ENCODE measurements at regions not wholly inside any gene's neighbourhood (a gene's known extent, or its start where the extent isn't known, plus 50 kb on each side); places are given as distances from the start of the nearest gene placed in this dataset.
A peak's percentile ranks its signal among the peaks of the same experiment; 100 is the strongest.
"Not testable (repeated sequence)": the region's sequence is repeated elsewhere in the genome, so short reads cannot be mapped to it uniquely, and the experiment has no call there.

GRCh38 chr1:120966018-120966417 lies 76.4 kb downstream of the PPIAL4A start:
- not testable (repeated sequence) for DNase-seq; H3K4me1 Mint-ChIP-seq (ENCODE audit: low read depth in 2 of 2); H3K27ac Mint-ChIP-seq; H3K27me3 Mint-ChIP-seq; ATAC-seq (replicated peaks); H3K4me3 Mint-ChIP-seq; H3K9me3 Mint-ChIP-seq; H3K36me3 Mint-ChIP-seq (ENCODE audit: insufficient read depth)

GRCh38 chr1:120972863-120973262 lies 83.3 kb downstream of the PPIAL4A start:
- H3K4me3 Mint-ChIP-seq; H3K27me3 Mint-ChIP-seq; DNase-seq; ATAC-seq (replicated peaks); H3K27ac Mint-ChIP-seq; H3K36me3 Mint-ChIP-seq (ENCODE audit: insufficient read depth); H3K9me3 Mint-ChIP-seq; H3K4me1 Mint-ChIP-seq (ENCODE audit: low read depth in 2 of 2): not testable (repeated sequence)

DNA sequence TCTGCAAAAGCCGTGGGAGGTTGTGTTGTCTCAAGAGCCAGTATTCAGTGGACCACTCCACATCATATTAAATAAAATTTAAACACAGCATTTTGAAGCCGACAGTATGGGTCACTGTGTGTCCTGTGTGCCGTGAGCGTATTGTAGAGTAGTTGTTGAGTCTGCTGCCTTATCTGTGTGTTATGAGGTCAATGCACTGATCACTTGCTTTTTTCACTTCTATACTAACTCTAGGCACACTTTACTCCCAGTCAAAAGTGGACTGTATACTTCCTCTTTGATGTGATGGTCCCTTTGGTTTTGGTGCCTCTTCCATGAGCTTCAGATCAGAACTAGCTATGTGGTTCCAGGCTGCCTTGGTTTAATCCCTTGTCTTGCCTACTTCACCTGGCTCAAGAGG lies 84.3 kb downstream of the PPIAL4A start:
- H3K27me3 Mint-ChIP-seq; H3K27ac Mint-ChIP-seq; H3K36me3 Mint-ChIP-seq (ENCODE audit: insufficient read depth); ATAC-seq (replicated peaks); H3K4me3 Mint-ChIP-seq; H3K9me3 Mint-ChIP-seq; H3K4me1 Mint-ChIP-seq (ENCODE audit: low read depth in 2 of 2); DNase-seq: not testable (repeated sequence)

DNA sequence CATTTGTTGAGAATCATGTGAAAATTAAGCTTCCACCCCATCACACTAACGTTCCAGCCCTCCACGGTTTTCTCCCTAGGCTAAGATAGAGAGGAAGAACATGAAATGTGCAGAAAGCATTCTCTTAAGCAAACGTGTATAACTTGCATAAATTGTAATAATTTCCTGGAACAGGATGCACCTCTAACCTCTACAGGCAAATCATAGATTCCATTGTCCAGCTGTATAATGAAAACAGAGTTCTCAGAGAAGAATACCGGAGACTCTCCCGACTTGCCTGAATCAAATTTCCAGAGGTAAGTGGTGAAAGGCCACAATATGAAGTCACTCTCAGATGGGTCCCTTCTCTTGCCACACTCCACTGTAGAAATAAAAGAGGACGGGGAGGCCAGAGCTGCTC lies 87.7 kb downstream of the PPIAL4A start:
- H3K4me1 Mint-ChIP-seq (ENCODE audit: low read depth in 2 of 2); H3K27me3 Mint-ChIP-seq; DNase-seq; H3K4me3 Mint-ChIP-seq; ATAC-seq (replicated peaks); H3K27ac Mint-ChIP-seq; H3K9me3 Mint-ChIP-seq; H3K36me3 Mint-ChIP-seq (ENCODE audit: insufficient read depth): not testable (repeated sequence)

DNA sequence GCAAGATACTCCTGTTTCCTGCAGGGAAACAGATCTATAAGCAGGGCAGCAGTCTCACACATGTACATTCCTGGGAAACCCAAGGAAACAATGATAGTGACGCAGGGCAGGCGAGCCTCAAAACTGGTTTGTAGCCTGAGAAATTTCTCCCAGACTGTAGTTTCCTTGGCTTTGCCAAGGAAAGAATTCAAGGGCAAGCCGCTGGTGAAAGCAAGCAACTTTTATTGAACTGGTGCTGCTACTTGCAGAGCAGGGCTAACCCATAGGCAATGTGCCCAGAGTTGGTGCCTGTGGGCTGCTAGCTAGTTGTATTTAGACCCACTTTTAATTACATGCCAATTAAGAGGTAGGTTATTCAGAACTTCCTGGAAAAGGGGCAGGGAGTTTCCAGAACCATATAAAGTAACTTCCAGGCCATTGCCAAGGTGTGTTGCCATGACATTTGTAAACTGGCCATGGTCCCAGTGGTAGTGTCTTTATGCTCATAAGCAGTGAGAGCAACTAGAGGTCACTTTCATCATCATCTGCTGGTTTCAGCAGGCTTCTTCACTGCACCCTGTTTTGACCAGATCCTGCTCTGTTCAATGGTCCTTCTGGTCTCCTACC lies 92.0 kb downstream of the PPIAL4A start:
- H3K27me3 Mint-ChIP-seq; H3K27ac Mint-ChIP-seq; H3K9me3 Mint-ChIP-seq; DNase-seq; ATAC-seq (replicated peaks); H3K4me1 Mint-ChIP-seq (ENCODE audit: low read depth in 2 of 2); H3K36me3 Mint-ChIP-seq (ENCODE audit: insufficient read depth); H3K4me3 Mint-ChIP-seq: not testable (repeated sequence)

GRCh38 chr1:120994614-120995013 lies 105.0 kb downstream of the PPIAL4A start:
- not testable (repeated sequence) for H3K27me3 Mint-ChIP-seq; H3K36me3 Mint-ChIP-seq (ENCODE audit: insufficient read depth); H3K4me1 Mint-ChIP-seq (ENCODE audit: low read depth in 2 of 2); DNase-seq; H3K4me3 Mint-ChIP-seq; H3K9me3 Mint-ChIP-seq; H3K27ac Mint-ChIP-seq
- ATAC-seq (replicated peaks): peak; percentile 16

GRCh38 chr1:120995025-120995424 lies 105.5 kb downstream of the PPIAL4A start:
- not testable (repeated sequence) for H3K4me1 Mint-ChIP-seq (ENCODE audit: low read depth in 2 of 2); H3K4me3 Mint-ChIP-seq; H3K36me3 Mint-ChIP-seq (ENCODE audit: insufficient read depth); H3K9me3 Mint-ChIP-seq; H3K27ac Mint-ChIP-seq; DNase-seq; H3K27me3 Mint-ChIP-seq
- ATAC-seq (replicated peaks): peak; percentile 99

- not testable (repeated sequence) for H3K27me3 Mint-ChIP-seq; H3K27ac Mint-ChIP-seq; H3K4me1 Mint-ChIP-seq (ENCODE audit: low read depth in 2 of 2); DNase-seq; H3K9me3 Mint-ChIP-seq; H3K4me3 Mint-ChIP-seq; H3K36me3 Mint-ChIP-seq (ENCODE audit: insufficient read depth)
- peak; percentile 96 for ATAC-seq (replicated peaks)
Observed at GRCh38 chr1:121001090-121001726, 111.6 kb downstream of the PPIAL4A start.

- H3K36me3 Mint-ChIP-seq (ENCODE audit: insufficient read depth); H3K27ac Mint-ChIP-seq; H3K4me3 Mint-ChIP-seq; ATAC-seq (replicated peaks); DNase-seq; H3K4me1 Mint-ChIP-seq (ENCODE audit: low read depth in 2 of 2); H3K27me3 Mint-ChIP-seq; H3K9me3 Mint-ChIP-seq: not testable (repeated sequence)
Observed at GRCh38 chr1:121003230-121003629, 113.7 kb downstream of the PPIAL4A start.

DNA sequence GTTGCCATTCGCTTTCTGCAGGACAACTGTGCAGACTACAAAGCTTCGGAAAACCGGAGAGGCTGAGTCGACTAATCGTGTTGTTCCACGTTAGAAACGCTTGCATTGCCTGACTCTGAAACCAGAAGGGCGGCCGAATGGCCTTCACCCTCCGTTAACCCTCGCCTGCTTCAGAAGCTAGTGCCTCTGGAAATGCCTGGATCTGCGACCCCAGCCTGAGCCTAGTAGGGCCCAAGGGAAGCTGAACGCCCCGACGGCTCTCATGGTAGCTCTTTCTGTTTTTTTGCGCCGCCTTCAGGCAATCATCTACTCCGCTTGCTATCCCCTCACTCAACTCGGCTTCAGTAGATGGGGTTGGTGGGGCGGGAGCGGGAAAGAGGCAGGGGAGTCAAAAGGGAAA lies 117.3 kb downstream of the PPIAL4A start:
- H3K27me3 Mint-ChIP-seq: peaks cover 12 to 15% of the 10 kb centered on the region in 2 donors
- not testable (repeated sequence) for H3K4me1 Mint-ChIP-seq (ENCODE audit: low read depth in 2 of 2); ATAC-seq (replicated peaks); DNase-seq; H3K36me3 Mint-ChIP-seq (ENCODE audit: insufficient read depth); H3K27ac Mint-ChIP-seq; H3K9me3 Mint-ChIP-seq; H3K4me3 Mint-ChIP-seq

DNA sequence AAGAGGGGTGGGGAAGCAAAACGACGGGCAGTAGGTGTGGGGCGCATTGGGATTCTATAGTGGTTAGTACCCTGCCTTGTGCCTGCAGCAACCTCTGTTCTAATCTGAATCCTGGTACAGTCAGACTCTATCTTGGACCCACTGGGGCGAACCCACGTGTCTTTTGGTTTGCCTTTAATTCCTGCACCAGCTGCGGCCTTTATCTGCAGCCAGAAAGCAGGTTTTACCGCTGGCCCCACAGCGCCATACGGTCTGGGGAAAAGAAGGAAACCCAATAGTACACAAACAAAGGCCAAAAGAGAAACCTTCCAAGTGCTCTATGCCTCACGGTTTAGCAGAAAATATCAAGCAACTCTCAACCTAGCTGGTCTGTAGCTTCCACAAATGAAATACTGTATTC lies 118.2 kb downstream of the PPIAL4A start:
- not testable (repeated sequence) for H3K27ac Mint-ChIP-seq, H3K9me3 Mint-ChIP-seq

DNA sequence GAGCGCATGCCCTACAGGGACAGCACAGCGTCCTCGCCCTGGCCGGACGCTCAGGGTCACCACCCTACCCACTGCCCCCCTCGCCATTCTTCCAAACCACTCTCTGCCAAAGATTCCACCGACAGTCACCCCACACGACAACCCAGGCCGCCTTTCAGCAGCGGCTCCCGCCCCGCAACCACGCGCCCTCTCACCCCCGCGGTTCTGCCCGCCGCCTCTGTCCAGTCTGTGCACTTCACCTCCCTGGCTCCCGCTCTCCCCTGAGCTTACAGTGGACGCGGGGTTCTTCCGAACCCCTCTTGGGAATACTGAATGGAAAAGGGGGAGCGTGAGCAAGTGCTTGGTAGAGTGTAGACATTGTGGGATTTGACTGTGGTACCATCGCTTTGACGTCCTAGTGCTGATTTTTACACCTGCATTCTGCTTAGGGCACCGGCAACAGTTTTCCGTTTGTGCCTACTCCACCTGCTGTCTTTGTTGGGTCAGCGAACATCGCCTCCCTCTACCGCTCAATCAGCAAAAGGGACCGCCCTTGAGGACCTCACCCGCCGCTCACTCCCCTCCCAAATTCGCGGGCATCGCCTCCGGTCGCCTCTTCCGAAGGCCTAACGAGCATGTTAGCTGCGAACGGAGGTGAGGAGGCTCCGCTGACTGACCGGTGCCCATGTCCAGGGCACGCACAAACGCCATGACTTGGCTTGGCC lies 119.1 kb downstream of the PPIAL4A start:
- not testable (repeated sequence) for H3K36me3 Mint-ChIP-seq (ENCODE audit: insufficient read depth); H3K9me3 Mint-ChIP-seq; H3K27ac Mint-ChIP-seq; DNase-seq; H3K4me1 Mint-ChIP-seq (ENCODE audit: low read depth in 2 of 2)
- ATAC-seq (replicated peaks): peak; percentile 31
- Mint-ChIP-seq H3K4me3 (peak overlapping the region; percentile 73 to 85), H3K27me3 (peaks cover 12 to 15% of the 10 kb centered on the region in 2 donors)

More for the DNA sequence above, 118.2 kb downstream of the PPIAL4A start:
- ATAC-seq (replicated peaks); DNase-seq; H3K4me1 Mint-ChIP-seq (ENCODE audit: low read depth in 2 of 2); H3K36me3 Mint-ChIP-seq (ENCODE audit: insufficient read depth): not testable (repeated sequence)
- Mint-ChIP-seq H3K4me3 (peak overlapping the region; percentile 73 to 85), H3K27me3 (peaks cover 12 to 15% of the 10 kb centered on the region in 2 donors)

DNA sequence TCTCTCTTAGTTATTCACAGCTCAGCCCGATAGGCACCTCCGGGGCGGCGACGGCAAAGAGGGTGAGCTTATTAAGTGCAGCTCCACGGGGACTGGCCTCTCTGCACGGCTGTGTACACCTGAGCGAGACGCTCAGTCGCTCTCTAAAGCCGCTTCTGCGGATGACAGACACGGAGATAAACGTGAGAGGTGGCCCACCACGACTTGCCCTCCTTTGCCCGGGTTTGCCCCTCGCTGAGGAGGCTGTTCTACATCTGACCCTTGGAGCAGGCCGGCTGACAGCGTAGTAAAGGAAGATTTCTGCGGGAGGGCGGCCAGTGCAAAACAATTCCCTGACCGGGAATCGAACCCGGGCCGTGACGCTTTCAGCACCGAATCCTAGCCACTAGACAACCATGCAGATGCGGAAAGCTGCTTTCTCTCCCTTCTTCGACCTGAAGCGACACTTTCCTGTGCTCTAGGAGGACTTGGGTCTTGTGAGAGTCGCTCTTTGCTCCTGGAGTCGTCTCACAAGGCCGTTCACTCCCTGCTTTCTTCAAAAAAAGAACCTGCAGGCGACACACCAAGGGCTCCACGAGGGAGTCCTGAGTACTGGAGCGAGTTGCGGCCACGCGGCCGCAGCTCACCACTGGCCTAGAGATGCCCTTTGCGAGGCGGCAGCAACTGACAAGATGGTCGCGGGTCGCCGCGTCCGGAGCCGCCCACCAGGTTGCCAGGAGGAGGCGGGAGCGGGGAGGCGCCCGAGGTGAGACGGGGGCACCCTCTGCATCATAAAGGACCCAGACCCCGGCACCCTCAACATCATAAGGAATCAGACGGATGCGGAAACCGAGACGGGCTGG lies 119.9 kb downstream of the PPIAL4A start:
- not testable (repeated sequence) for H3K9me3 Mint-ChIP-seq; H3K36me3 Mint-ChIP-seq (ENCODE audit: insufficient read depth); H3K27ac Mint-ChIP-seq; H3K4me1 Mint-ChIP-seq (ENCODE audit: low read depth in 2 of 2)
- Mint-ChIP-seq H3K4me3 (peak overlapping the region; percentile 73 to 85), H3K27me3 (peaks cover 12 to 15% of the 10 kb centered on the region in 2 donors)
- ATAC-seq (replicated peaks) (peak; percentile 85), DNase-seq (peak in 1 of 3 experiments; percentile 15)
